GM10248 (cell line): ENCODE measurements at regions not wholly inside any gene's neighbourhood (a gene's known extent, or its start where the extent isn't known, plus 50 kb on each side); places are given as distances from the start of the nearest gene placed in this dataset.

Source experiments
- CTCF ChIA-PET: fragments of 300-600 bp; sonication (Branson Sonifier 250); formaldehyde crosslinking; extraction: SDS; loops from one replicate; lab custom pipeline; 2021; ENCODE audit warnings: antibody characterized with exemption; lab: Yijun Ruan, JAX
- POLR2A ChIA-PET: fragments of 350-650 bp; sonication (Branson Sonifier 250); formaldehyde crosslinking; extraction: SDS; loops from one replicate; lab custom pipeline; 2020; ENCODE audit warnings: antibody characterized with exemption; lab: Yijun Ruan, JAX
- DNase-seq: peaks from one replicate; pipeline ENCODE4 v3.0.0; 2012; ENCODE audit errors: extremely low spot score
- TF ChIP-seq, protein P1 (sequence below): IDR thresholded peaks from 2 replicates; pipeline ENCODE4 v1.5.1; 2012; ENCODE audit warnings: mild to moderate bottlenecking, low read depth; ENCODE audit errors: extremely low read depth, missing control alignments, control extremely low read depth

DNA sequence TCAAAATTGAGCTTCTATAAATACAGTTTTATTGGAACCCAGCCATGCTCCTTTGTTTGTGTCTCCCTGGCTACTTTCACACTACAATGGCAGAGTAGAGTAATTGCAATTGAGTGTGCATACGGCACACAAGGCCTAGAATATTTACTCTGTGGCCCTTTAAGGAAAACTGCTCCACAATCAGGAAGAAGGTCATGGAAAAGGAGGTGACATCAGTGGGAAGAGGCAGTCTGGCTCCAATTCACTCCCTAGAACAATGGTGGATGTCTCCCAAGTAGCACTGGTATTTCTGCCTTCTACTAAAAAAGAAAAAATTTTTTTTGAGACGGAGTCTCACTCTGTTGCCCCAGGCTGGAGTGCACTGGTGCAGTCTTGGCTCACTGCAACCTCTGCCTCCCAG is 51.3 kb downstream of the KRTAP19-8 start:
- ChIA-PET POLR2A (no interaction called here), CTCF (no interaction called here)
- no peak for DNase-seq
- TF ChIP-seq, protein P1, sequence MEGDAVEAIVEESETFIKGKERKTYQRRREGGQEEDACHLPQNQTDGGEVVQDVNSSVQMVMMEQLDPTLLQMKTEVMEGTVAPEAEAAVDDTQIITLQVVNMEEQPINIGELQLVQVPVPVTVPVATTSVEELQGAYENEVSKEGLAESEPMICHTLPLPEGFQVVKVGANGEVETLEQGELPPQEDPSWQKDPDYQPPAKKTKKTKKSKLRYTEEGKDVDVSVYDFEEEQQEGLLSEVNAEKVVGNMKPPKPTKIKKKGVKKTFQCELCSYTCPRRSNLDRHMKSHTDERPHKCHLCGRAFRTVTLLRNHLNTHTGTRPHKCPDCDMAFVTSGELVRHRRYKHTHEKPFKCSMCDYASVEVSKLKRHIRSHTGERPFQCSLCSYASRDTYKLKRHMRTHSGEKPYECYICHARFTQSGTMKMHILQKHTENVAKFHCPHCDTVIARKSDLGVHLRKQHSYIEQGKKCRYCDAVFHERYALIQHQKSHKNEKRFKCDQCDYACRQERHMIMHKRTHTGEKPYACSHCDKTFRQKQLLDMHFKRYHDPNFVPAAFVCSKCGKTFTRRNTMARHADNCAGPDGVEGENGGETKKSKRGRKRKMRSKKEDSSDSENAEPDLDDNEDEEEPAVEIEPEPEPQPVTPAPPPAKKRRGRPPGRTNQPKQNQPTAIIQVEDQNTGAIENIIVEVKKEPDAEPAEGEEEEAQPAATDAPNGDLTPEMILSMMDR, result no peak

DNA sequence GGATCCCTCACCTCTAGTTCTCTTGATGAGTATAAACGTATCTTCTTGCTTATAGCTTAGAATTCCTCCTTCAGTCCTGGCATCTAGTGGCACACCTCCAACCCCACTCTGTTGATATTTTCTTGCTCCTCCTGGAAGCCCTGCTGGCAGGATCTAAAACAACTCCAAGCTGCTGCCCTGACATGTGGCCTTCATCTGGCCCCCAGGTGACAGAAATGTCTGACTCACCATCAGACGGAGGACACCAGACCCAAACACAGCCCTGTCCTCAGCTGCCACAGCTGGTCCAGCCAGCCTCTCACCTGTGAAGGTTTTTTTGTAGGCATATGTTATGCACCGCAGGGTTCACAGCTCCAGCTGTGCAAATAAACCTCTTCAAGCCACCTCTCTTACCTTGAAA is 53.4 kb downstream of the KRTAP19-8 start:
- DNase-seq, result no peak
- TF ChIP-seq, protein P1, result no peak
- ChIA-PET CTCF (interaction anchor here (1.0 kb wide), 1 partner anchor 10 kb away, joined by 3 read pairs; no protein-coding TSS in a partner anchor), POLR2A (no interaction called here)

DNA sequence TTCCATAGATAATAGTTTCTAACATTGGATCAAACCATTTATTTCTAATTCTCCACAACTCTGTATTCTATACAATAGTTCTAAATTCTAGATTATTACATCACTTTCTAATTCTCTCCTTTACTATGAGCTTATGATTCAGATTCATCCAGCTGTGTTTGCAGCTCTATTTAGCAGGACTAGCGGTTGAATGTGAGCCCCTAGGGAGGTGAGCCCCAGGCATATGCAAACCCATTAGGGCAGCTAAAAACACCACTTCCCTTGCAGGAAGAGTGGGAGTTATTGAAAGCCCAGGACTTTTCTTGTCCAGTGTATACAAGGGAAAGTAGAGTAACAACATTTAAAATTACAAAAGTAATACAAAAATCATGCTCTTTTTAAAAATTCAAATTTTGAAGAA is 56.9 kb downstream of the KRTAP19-8 start:
- no peak for DNase-seq
- CTCF ChIA-PET, result interaction anchor here (1.4 kb wide), 1 partner anchor 61 kb away, joined by 3 read pairs; no protein-coding TSS in a partner anchor
- TF ChIP-seq, protein P1, result no peak
- POLR2A ChIA-PET, result no interaction called here

DNA sequence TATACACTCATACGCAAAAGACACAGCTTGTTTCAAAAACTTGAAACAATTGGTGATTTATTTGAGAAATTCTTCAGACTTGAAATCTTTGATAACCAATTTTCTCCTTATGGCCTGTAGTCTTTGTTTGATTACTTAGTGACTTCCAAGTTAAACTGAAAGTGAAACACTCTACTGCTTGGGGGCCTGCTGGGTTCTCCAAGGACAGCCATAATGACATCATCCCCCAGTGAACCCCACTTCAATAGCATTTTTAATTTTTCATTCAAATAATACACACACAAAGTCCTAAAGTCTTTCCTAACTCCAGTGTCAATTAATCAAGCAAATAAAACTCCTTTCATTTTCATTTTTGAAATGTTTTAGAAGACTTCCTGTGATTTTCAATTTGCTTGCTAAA is 59.2 kb downstream of the KRTAP19-8 start:
- CTCF ChIA-PET, result no interaction called here
- TF ChIP-seq, protein P1, result no peak
- DNase-seq, result no peak

DNA sequence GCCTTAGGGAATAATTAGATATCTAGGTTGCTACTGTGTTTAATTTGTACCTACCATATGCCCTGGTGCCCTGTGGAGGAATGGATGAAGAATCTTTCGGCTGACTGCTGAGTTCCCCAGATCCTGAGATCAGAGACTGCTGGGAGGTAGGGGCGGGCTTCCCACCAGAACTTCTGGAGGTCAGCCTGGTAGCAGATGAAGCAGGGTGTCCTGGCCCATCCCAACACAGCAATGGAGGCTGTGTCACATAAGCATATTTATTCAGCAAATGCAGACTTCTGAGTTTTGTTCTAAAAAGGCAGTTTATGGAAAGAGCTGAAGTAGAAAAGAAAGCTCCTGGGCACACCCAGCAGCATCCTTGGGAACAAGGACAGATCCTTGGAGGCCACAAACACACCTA is 74.0 kb downstream of the KRTAP19-8 start:
- ChIA-PET CTCF (interaction anchor here (1.5 kb wide), 1 partner anchor 10 kb away, joined by 3 read pairs; no protein-coding TSS in a partner anchor), POLR2A (no interaction called here)
- TF ChIP-seq, protein P1, result no peak
- no peak for DNase-seq

More for the DNA sequence above, 59.2 kb downstream of the KRTAP19-8 start:
- POLR2A ChIA-PET, result no interaction called here

DNA sequence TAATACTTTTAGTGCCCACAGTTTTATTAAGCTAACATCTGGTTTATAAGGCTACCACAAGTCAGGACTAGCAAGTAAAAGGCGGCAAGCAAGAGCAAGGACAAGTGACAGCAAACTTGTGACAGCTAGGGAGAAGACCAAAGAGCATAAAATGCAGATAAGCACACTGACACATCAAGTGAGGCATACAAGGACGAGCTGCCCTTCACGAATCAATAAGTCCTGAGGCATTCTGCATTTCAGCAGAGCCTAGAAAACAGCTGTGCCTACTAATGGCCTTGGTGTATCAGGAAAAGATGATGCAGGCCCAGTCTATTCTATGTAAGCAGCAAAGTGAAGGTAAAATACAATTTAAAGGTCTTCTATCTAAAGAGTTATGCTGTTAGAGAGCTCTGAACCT is 74.8 kb downstream of the KRTAP19-8 start:
- TF ChIP-seq, protein P1, result no peak
- no peak for DNase-seq
- ChIA-PET CTCF (no interaction called here), POLR2A (no interaction called here)

DNA sequence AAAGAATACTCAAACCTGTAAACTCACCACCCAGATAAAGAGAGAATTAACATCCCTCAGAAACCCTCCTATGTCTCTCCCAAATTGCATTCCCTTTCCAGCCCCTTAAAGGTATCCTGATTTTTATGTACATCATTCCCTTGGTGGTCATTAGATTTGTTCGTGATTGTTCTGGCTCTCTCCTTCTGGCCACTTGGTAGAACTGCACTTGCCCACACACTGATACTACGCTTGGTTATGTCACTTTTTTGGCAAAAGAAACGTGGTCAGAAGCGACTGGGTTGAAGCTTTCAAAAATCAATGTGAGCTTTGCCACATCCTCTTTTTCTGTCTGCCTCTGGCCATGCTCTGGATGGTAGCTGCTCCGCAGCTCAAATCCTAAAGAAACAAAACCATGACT is 76.3 kb downstream of the KRTAP19-8 start:
- TF ChIP-seq, protein P1, result no peak
- DNase-seq, result no peak
- CTCF ChIA-PET, result no interaction called here
- POLR2A ChIA-PET, result no interaction called here
